DND-41 (cell line): ENCODE measurements at regions not wholly inside any gene's neighbourhood (a gene's known extent, or its start where the extent isn't known, plus 50 kb on each side); places are given as distances from the start of the nearest gene placed in this dataset.

Experiments used
- ATAC-seq: fragments of 200-7000 bp; cut with Tn5 transposase; 3 replicates; pipeline ENCODE4 v1.9.1; 2021; ENCODE audit warnings: low read depth; ENCODE audit not compliant: insufficient read depth
- DNase-seq: peaks from one replicate; pipeline ENCODE4 v3.0.0-alpha.2; 2020
- H2AFZ ChIP-seq: 2 replicates; pipeline ENCODE4 v1.6.0; 2012; ENCODE audit warnings: low read depth, low read length
- H3K27ac ChIP-seq: 2 replicates; pipeline ENCODE4 v1.5.1; 2012; ENCODE audit warnings: low read length, inconsistent platforms
- H3K27me3 ChIP-seq: fragments of 200-600 bp; sonication (generic); 2 replicates; pipeline ENCODE4 v1.6.0; 2012; ENCODE audit warnings: low read length, mild to moderate bottlenecking, inconsistent platforms; ENCODE audit not compliant: insufficient read depth, poor library complexity
- H3K36me3 ChIP-seq: 2 replicates; pipeline ENCODE4 v1.5.1; 2012; ENCODE audit warnings: low read length, inconsistent platforms; ENCODE audit not compliant: insufficient read depth
- H3K4me1 ChIP-seq: 2 replicates; pipeline ENCODE4 v1.5.1; 2012; ENCODE audit warnings: mild to moderate bottlenecking, low read length; ENCODE audit not compliant: insufficient read depth
- H3K4me2 ChIP-seq: 2 replicates; pipeline ENCODE4 v1.6.0; 2012; ENCODE audit warnings: mild to moderate bottlenecking, moderate library complexity, low read length, inconsistent platforms; ENCODE audit not compliant: insufficient read depth
- H3K4me3 ChIP-seq, 2 experiments: fragments of 200-600 bp in 1 of 2; shearing (Covaris generic) in 1 of 2; 2 replicates each; pipeline ENCODE4 v1.5.1; 2012 to 2016; ENCODE audit warnings: inconsistent platforms in 2 of 2, low read length in 2 of 2, mild to moderate bottlenecking in 2 of 2, low read depth in 1 of 2, moderate library complexity in 1 of 2
- H3K79me2 ChIP-seq: 2 replicates; pipeline ENCODE4 v1.6.0; 2012; ENCODE audit warnings: low read length, inconsistent platforms; ENCODE audit not compliant: insufficient read depth
- H3K9ac ChIP-seq: 2 replicates; pipeline ENCODE4 v1.6.0; 2012; ENCODE audit warnings: low read depth, mild to moderate bottlenecking, inconsistent platforms, low read length, moderate library complexity
- H3K9me3 ChIP-seq: 2 replicates; pipeline ENCODE4 v1.5.1; 2012; ENCODE audit warnings: low read length, moderate library complexity, mild to moderate bottlenecking, inconsistent platforms; ENCODE audit not compliant: insufficient read depth, severe bottlenecking
- H4K20me1 ChIP-seq: 2 replicates; pipeline ENCODE4 v1.6.0; 2012; ENCODE audit warnings: low read length; ENCODE audit not compliant: insufficient read depth
- EZH2 ChIP-seq: IDR thresholded peaks from 3 replicates; pipeline ENCODE4 v1.6.1; 2012; ENCODE audit warnings: borderline replicate concordance, low read depth, mild to moderate bottlenecking, moderate library complexity, low read length, inconsistent platforms; ENCODE audit not compliant: severe bottlenecking
- TF ChIP-seq, protein P1 (sequence below): IDR thresholded peaks from 2 replicates; pipeline ENCODE4 v1.5.1; 2012; ENCODE audit warnings: borderline replicate concordance, low read length, moderate library complexity, mild to moderate bottlenecking; ENCODE audit not compliant: poor library complexity, severe bottlenecking; ENCODE audit errors: extremely low read depth

DNA sequence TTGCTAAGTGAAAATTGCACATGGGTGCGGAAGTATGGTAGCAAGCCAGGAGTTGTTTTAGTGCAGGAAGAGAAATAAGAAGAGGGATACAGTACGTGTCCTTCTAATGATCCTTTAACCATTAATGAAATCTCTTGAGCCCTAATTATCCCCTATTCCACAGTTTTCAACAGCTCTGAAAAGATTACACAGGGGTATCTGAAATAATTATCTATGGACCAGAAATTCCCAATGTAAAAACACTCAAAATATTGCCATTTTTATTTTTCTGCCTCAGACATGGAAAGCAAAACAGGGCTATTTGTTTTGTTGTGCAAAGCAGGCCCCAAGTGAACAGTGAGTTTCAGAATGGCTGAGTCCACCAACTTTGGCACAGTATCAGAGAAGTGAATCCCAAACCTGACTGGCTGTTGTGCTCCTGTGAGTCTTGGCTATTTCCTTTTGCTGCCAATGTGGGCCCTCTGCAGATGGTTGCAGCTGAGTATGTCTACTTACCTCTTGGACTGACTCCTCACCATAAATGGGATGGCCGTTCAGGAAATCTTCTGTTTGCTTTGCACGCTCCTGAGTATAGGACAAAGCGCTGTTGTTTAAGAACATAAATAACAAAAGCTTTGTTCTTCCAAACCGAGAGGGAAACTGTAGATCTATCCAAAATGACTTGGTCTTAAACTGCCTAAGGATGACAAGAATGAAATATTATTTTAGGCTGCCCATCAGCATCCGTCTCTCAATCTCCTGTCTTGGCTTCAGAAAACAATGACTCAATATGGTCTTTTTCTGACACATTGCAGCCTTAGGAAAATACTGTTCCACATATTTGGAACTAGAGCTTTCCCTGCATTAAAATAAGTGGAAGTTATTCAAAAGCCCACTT, 204.1 kb downstream of the DEPDC1B start:
- Histone ChIP-seq H3K27ac (no peak overlapping the region), H4K20me1 (no peaks in the 10 kb centered on the region), H2AFZ (no peak overlapping the region), H3K36me3 (no peaks in the 10 kb centered on the region), H3K4me2 (no peak overlapping the region), H3K9me3 (no peaks in the 10 kb centered on the region), H3K27me3 (no peaks in the 10 kb centered on the region), H3K4me1 (no peaks in the 10 kb centered on the region), H3K9ac (no peak overlapping the region), H3K4me3 (no peak overlapping the region), H3K79me2 (no peaks in the 10 kb centered on the region)
- no peak for DNase-seq
- no peak for ATAC-seq
- TF ChIP-seq, protein P1, sequence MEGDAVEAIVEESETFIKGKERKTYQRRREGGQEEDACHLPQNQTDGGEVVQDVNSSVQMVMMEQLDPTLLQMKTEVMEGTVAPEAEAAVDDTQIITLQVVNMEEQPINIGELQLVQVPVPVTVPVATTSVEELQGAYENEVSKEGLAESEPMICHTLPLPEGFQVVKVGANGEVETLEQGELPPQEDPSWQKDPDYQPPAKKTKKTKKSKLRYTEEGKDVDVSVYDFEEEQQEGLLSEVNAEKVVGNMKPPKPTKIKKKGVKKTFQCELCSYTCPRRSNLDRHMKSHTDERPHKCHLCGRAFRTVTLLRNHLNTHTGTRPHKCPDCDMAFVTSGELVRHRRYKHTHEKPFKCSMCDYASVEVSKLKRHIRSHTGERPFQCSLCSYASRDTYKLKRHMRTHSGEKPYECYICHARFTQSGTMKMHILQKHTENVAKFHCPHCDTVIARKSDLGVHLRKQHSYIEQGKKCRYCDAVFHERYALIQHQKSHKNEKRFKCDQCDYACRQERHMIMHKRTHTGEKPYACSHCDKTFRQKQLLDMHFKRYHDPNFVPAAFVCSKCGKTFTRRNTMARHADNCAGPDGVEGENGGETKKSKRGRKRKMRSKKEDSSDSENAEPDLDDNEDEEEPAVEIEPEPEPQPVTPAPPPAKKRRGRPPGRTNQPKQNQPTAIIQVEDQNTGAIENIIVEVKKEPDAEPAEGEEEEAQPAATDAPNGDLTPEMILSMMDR = no peak

DNA sequence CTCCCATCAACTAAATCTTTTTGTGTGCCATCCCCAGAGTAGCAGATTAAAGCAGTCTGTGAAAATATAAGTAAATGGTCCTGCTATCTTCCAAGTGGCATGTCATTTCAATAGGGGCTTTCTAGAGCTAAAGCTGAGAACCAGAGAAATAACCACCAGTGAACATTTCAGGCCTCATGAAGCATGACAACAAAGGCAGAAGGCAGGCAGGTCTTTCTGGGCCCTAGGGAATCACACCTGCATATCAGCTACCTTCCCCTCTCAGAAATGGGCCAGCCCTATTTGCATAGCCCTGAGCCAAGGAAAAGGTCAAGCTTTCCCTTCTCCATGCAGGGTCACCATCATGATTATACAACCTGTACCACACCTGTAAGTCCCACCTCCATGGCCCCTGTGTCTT, 205.3 kb downstream of the DEPDC1B start:
- no peaks in the 10 kb centered on the region for H3K27me3 ChIP-seq
- H3K4me1 ChIP-seq = no peaks in the 10 kb centered on the region
- H4K20me1 ChIP-seq = no peaks in the 10 kb centered on the region
- no peak overlapping the region for H3K4me3 ChIP-seq
- H3K9ac ChIP-seq = no peak overlapping the region
- ATAC-seq (no peak), DNase-seq (no peak)
- H3K4me2 ChIP-seq = no peak overlapping the region
- H3K9me3 ChIP-seq = no peaks in the 10 kb centered on the region
- H3K36me3 ChIP-seq = no peaks in the 10 kb centered on the region
- no peaks in the 10 kb centered on the region for H3K79me2 ChIP-seq
- no peak overlapping the region for H3K27ac ChIP-seq
- no peak for TF ChIP-seq EZH2
- TF ChIP-seq, protein P1 = no peak
- no peak overlapping the region for H2AFZ ChIP-seq

DNA sequence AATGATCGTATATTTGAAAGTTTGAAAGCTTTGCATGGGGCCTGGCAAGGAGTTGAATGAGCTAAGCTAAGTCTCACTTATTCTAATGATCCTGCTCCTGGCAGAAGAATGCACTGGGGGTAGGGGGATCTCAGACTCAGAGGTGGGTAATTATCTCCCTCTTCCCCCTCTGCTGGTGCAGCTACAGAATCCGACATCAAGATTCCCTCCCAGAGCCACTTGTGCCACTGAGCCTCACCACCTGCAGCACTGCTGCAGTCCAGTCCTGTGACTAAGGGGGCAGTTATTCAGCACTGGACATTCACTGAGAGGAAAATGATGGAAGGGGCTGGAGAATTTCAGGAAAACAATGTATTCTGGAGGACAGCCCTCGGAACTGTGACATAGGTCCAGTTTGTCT, 205.8 kb downstream of the DEPDC1B start:
- no peak for DNase-seq
- H3K27me3 ChIP-seq = no peaks in the 10 kb centered on the region
- H3K4me3 ChIP-seq = no peak overlapping the region
- H3K4me1 ChIP-seq = no peaks in the 10 kb centered on the region
- no peak overlapping the region for H3K9ac ChIP-seq
- TF ChIP-seq EZH2 = no peak
- TF ChIP-seq, protein P1 = no peak
- no peaks in the 10 kb centered on the region for H3K9me3 ChIP-seq
- H3K36me3 ChIP-seq = no peaks in the 10 kb centered on the region
- no peak for ATAC-seq
- H2AFZ ChIP-seq = no peak overlapping the region
- H3K4me2 ChIP-seq = no peak overlapping the region
- H3K79me2 ChIP-seq = no peaks in the 10 kb centered on the region
- H3K27ac ChIP-seq = no peak overlapping the region
- no peaks in the 10 kb centered on the region for H4K20me1 ChIP-seq
